Medulla oblongata (tissue), 1 donor: ENCODE measurements at regions not wholly inside any gene's neighbourhood (a gene's known extent, or its start where the extent isn't known, plus 50 kb on each side); places are given as distances from the start of the nearest gene placed in this dataset.
"Not testable (repeated sequence)": the region's sequence is repeated elsewhere in the genome, so short reads cannot be mapped to it uniquely, and the experiment has no call there.

ENCODE experiments used
- DNase-seq: peaks from one replicate; pipeline ENCODE4 v3.0.0-alpha.2; 2015; ENCODE audit errors: extremely low spot score

GRCh38 chr6:84581494-84582259 is 182.7 kb downstream of the TBX18 start:
- DNase-seq: no peak

- DNase-seq: no peak
Observed at GRCh38 chr6:84579404-84579803, 185.0 kb downstream of the TBX18 start.

GRCh38 chr6:84576029-84576428 is 188.4 kb downstream of the TBX18 start:
- no peak for DNase-seq

- no peak for DNase-seq
Observed at GRCh38 chr6:84575264-84575663, 189.1 kb downstream of the TBX18 start.

- DNase-seq: no peak
Observed at GRCh38 chr6:84569882-84570281, 194.5 kb downstream of the TBX18 start.

GRCh38 chr6:84568971-84569370 is 195.4 kb downstream of the TBX18 start:
- no peak for DNase-seq

GRCh38 chr6:84565718-84566117 is 198.7 kb downstream of the TBX18 start:
- DNase-seq: not testable (repeated sequence)

GRCh38 chr6:84560436-84561390 is 203.7 kb downstream of the TBX18 start:
- DNase-seq: no peak

- peak; percentile 6 for DNase-seq
Observed at GRCh38 chr6:84556541-84557335, 207.7 kb downstream of the TBX18 start.

- no peak for DNase-seq
Observed at GRCh38 chr6:84554706-84555105, 209.7 kb downstream of the TBX18 start.

GRCh38 chr6:84554074-84554473 is 210.3 kb downstream of the TBX18 start:
- no peak for DNase-seq

GRCh38 chr6:84553527-84553926 is 210.9 kb downstream of the TBX18 start:
- DNase-seq: no peak

GRCh38 chr6:84551797-84552196 is 212.6 kb downstream of the TBX18 start:
- DNase-seq: no peak

- no peak for DNase-seq
Observed at GRCh38 chr6:84549917-84550316, 214.5 kb downstream of the TBX18 start.

- no peak for DNase-seq
Observed at GRCh38 chr6:84547341-84547801, 217.0 kb downstream of the TBX18 start.

GRCh38 chr6:84546427-84546914 is 217.9 kb downstream of the TBX18 start:
- DNase-seq: no peak

GRCh38 chr6:84539122-84539856 is 225.1 kb downstream of the TBX18 start:
- DNase-seq: no peak

- no peak for DNase-seq
Observed at GRCh38 chr6:84536885-84537638, 227.3 kb downstream of the TBX18 start.

- no peak for DNase-seq
Observed at GRCh38 chr6:84528201-84528600, 236.2 kb downstream of the TBX18 start.

- no peak for DNase-seq
Observed at GRCh38 chr6:84526631-84527030, 237.8 kb downstream of the TBX18 start.
